CD4-positive, alpha-beta T cell (primary cell): ENCODE measurements at regions not wholly inside any gene's neighbourhood (a gene's known extent, or its start where the extent isn't known, plus 50 kb on each side); places are given as distances from the start of the nearest gene placed in this dataset.

Experiments used
- ATAC-seq: fragments of 200-7000 bp; cut with Tn5 transposase; one replicate; pipeline ENCODE4 v1.10.0; 2022; ENCODE audit warnings: mild to moderate bottlenecking; ENCODE audit not compliant: poor library complexity
- CTCF ChIA-PET: fragments of 350-600 bp; sonication (Branson Sonifier 250); formaldehyde crosslinking; loops from one replicate; lab custom pipeline; 2021; ENCODE audit warnings: antibody characterized with exemption, inconsistent platforms; lab: Charles Lee
- POLR2A ChIA-PET: fragments of 350-600 bp; sonication (Branson Sonifier 250); formaldehyde crosslinking; loops from one replicate; lab custom pipeline; 2021; ENCODE audit warnings: antibody characterized with exemption, inconsistent platforms; lab: Charles Lee
- DNase-seq, 14 experiments: peaks; one replicate each; pipeline ENCODE4 v3.0.0-alpha.2; 2013 to 2020; ENCODE audit warnings: mixed read lengths in 2 of 14
- H3K27ac ChIP-seq, 2 donors: one replicate each; pipeline versions ENCODE4 v1.5.1 to v1.7.0; 2013; ENCODE audit warnings: low read length in 2 of 2, low read depth in 1 of 2, mild to moderate bottlenecking in 1 of 2
- H3K27me3 ChIP-seq, 2 experiments: 1 replicate in 1 of 2; 2 replicates in 1 of 2; pipeline versions ENCODE4 v1.6.1 to v1.7.0; 2013; ENCODE audit warnings: low read length in 2 of 2, control low read depth in 1 of 2, mild to moderate bottlenecking in 1 of 2, moderate library complexity in 1 of 2; ENCODE audit not compliant: insufficient read depth in 2 of 2, control insufficient read depth in 1 of 2
- H3K36me3 ChIP-seq: one replicate; pipeline ENCODE4 v1.6.1; 2013; ENCODE audit warnings: low read length, control low read depth; ENCODE audit not compliant: insufficient read depth
- H3K4me1 ChIP-seq: one replicate; pipeline ENCODE4 v1.6.1; 2013; ENCODE audit warnings: low read length, control low read depth; ENCODE audit not compliant: insufficient read depth
- H3K4me3 ChIP-seq: one replicate; pipeline ENCODE4 v1.5.1; 2013; ENCODE audit warnings: mild to moderate bottlenecking, low read length, moderate library complexity
- H3K9me3 ChIP-seq, 2 experiments: 1 replicate in 1 of 2; 2 replicates in 1 of 2; pipeline versions ENCODE4 v1.6.1 to v1.7.0; 2013; ENCODE audit warnings: low read length in 2 of 2, mild to moderate bottlenecking in 2 of 2, control low read depth in 1 of 2, moderate library complexity in 1 of 2; ENCODE audit not compliant: control insufficient read depth in 1 of 2, insufficient read depth in 1 of 2
- H3K27ac Mint-ChIP-seq: one replicate; pipeline ENCODE4 v1.8.0; 2020; ENCODE audit warnings: mixed read lengths
- H3K27me3 Mint-ChIP-seq: one replicate; pipeline ENCODE4 v1.8.0; 2021; ENCODE audit warnings: mixed read lengths
- H3K36me3 Mint-ChIP-seq: one replicate; pipeline ENCODE4 v1.8.0; 2021; ENCODE audit warnings: low read depth, mixed read lengths
- H3K4me1 Mint-ChIP-seq: one replicate; pipeline ENCODE4 v1.8.0; 2021; ENCODE audit warnings: low read depth, mixed read lengths
- H3K4me3 Mint-ChIP-seq: one replicate; pipeline ENCODE4 v1.8.0; 2020; ENCODE audit warnings: mild to moderate bottlenecking, mixed read lengths
- H3K9me3 Mint-ChIP-seq: one replicate; pipeline ENCODE4 v1.8.0; 2020; ENCODE audit warnings: mixed read lengths
- intact Hi-C, 2 experiments: fragments of 100-400 bp; cut with DNase I in 1 of 2; cut with micrococcal nuclease in 1 of 2; formaldehyde crosslinking; loops; one replicate each; pipeline versions ENCODE4 v1.15.1 to v1.9.0; 2023 to 2025; cut with DNase I, micrococcal nuclease
- TF ChIP-seq, protein P1 (sequence below): fragments of 200-600 bp; IDR thresholded peaks from one replicate; pipeline ENCODE4 v1.8.0; 2022; ENCODE audit warnings: antibody characterized with exemption, mild to moderate bottlenecking

- H3K4me1 Mint-ChIP-seq, result no peaks in the 10 kb centered on the region
- H3K27me3 Mint-ChIP-seq, result no peaks in the 10 kb centered on the region
- CTCF ChIA-PET, result no interaction called here
- H3K27me3 ChIP-seq, result no peaks in the 10 kb centered on the region
- ATAC-seq, result no peak
- no peaks in the 10 kb centered on the region for H3K36me3 Mint-ChIP-seq
- no peaks in the 10 kb centered on the region for H3K9me3 Mint-ChIP-seq
- POLR2A ChIA-PET, result no interaction called here
- TF ChIP-seq, protein P1, sequence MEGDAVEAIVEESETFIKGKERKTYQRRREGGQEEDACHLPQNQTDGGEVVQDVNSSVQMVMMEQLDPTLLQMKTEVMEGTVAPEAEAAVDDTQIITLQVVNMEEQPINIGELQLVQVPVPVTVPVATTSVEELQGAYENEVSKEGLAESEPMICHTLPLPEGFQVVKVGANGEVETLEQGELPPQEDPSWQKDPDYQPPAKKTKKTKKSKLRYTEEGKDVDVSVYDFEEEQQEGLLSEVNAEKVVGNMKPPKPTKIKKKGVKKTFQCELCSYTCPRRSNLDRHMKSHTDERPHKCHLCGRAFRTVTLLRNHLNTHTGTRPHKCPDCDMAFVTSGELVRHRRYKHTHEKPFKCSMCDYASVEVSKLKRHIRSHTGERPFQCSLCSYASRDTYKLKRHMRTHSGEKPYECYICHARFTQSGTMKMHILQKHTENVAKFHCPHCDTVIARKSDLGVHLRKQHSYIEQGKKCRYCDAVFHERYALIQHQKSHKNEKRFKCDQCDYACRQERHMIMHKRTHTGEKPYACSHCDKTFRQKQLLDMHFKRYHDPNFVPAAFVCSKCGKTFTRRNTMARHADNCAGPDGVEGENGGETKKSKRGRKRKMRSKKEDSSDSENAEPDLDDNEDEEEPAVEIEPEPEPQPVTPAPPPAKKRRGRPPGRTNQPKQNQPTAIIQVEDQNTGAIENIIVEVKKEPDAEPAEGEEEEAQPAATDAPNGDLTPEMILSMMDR, result no peak
- no peaks in the 10 kb centered on the region for H3K9me3 ChIP-seq
- no peaks in the 10 kb centered on the region for H3K4me1 ChIP-seq
- H3K4me3 ChIP-seq, result no peak overlapping the region
- H3K4me3 Mint-ChIP-seq, result no peak overlapping the region
- H3K27ac Mint-ChIP-seq, result no peak overlapping the region
- H3K27ac ChIP-seq, result no peak overlapping the region
- intact Hi-C loops, result no loop called here
- DNase-seq, result no peak
- H3K36me3 ChIP-seq, result no peaks in the 10 kb centered on the region
Observed at GRCh38 chrX:113977887-113978286, 606.0 kb upstream of the HTR2C start.

DNA sequence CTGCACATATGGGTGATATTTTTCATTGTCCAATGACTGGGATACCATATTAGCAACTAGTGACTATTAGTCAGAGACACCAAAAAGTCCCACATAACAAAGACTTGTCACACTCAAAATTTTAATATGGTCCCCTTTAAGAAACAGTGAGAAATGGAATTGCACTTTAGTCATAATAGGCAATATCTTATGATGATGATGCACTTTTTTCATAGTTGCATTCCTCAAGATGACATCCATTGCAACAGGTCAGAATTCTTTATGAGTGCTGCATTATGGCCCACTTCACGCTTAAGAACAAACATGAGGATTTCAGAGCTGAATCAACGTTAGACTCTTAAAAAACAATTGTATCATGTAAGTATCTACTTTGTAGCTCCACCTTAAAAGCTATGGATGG, 608.4 kb upstream of the HTR2C start:
- H3K27ac Mint-ChIP-seq, result no peak overlapping the region
- no peaks in the 10 kb centered on the region for H3K27me3 Mint-ChIP-seq
- intact Hi-C loops, result no loop called here
- no peak overlapping the region for H3K27ac ChIP-seq
- CTCF ChIA-PET, result no interaction called here
- H3K4me1 ChIP-seq, result no peaks in the 10 kb centered on the region
- ATAC-seq (no peak), DNase-seq (no peak)
- H3K9me3 Mint-ChIP-seq, result peaks cover 2% of the 10 kb centered on the region
- H3K4me3 Mint-ChIP-seq, result no peak overlapping the region
- H3K27me3 ChIP-seq, result no peaks in the 10 kb centered on the region
- H3K36me3 ChIP-seq, result no peaks in the 10 kb centered on the region
- TF ChIP-seq, protein P1, result no peak
- no peaks in the 10 kb centered on the region for H3K9me3 ChIP-seq
- no peaks in the 10 kb centered on the region for H3K4me1 Mint-ChIP-seq
- H3K4me3 ChIP-seq, result no peak overlapping the region
- POLR2A ChIA-PET, result no interaction called here
- H3K36me3 Mint-ChIP-seq, result no peaks in the 10 kb centered on the region

DNA sequence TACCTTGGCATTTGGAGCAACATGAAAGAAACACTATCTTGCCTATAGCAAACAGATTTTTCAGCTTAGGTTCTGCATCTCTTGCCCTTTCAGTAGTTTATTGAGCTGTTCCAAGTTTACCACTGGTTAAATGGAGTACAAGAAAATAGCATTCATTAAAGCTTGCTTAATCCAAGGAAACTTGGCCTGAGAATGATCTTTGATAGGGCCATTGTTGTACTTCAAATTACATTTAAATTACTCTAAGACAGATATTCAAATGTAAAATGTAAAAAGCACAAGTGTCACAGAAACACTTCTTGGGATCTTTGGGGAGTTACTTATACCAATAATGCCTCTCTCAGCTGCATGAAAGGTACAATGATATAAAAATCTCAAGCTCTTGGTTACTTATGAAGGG, 609.0 kb upstream of the HTR2C start:
- POLR2A ChIA-PET, result no interaction called here

More for the DNA sequence above, 609.0 kb upstream of the HTR2C start:
- no peak for ATAC-seq
- Histone ChIP-seq H3K4me1 (no peaks in the 10 kb centered on the region), H3K9me3 (no peaks in the 10 kb centered on the region), H3K4me3 (no peak overlapping the region), H3K36me3 (no peaks in the 10 kb centered on the region), H3K27me3 (no peaks in the 10 kb centered on the region), H3K27ac (no peak overlapping the region)
- TF ChIP-seq, protein P1, result no peak
- DNase-seq, result no peak
- Mint-ChIP-seq H3K36me3 (no peaks in the 10 kb centered on the region), H3K9me3 (peaks cover 2% of the 10 kb centered on the region), H3K4me3 (no peak overlapping the region), H3K27me3 (no peaks in the 10 kb centered on the region), H3K4me1 (no peaks in the 10 kb centered on the region), H3K27ac (no peak overlapping the region)
- CTCF ChIA-PET, result no interaction called here
- intact Hi-C loops, result no loop called here
